Activated T-cell treated with anti-CD3 and anti-CD28 coated beads for 1 hour (primary cell): ENCODE measurements at regions not wholly inside any gene's neighbourhood (a gene's known extent, or its start where the extent isn't known, plus 50 kb on each side); places are given as distances from the start of the nearest gene placed in this dataset.
"Not testable (repeated sequence)": the region's sequence is repeated elsewhere in the genome, so short reads cannot be mapped to it uniquely, and the experiment has no call there.

ENCODE experiments used
- DNase-seq: peaks from one replicate; pipeline ENCODE4 v3.0.0-alpha.2; 2020; ENCODE audit warnings: low read depth

- DNase-seq: no peak
Observed at GRCh38 chr2:194102546-194102945, 1554.5 kb upstream of the SLC39A10 start.

GRCh38 chr2:194100201-194100600, 1556.8 kb upstream of the SLC39A10 start:
- no peak for DNase-seq

- no peak for DNase-seq
Observed at GRCh38 chr2:194096402-194096801, 1560.6 kb upstream of the SLC39A10 start.

GRCh38 chr2:194095359-194095758, 1561.7 kb upstream of the SLC39A10 start:
- DNase-seq: no peak

- no peak for DNase-seq
Observed at GRCh38 chr2:194090251-194090905, 1566.6 kb upstream of the SLC39A10 start.

GRCh38 chr2:194087089-194087958, 1569.7 kb upstream of the SLC39A10 start:
- no peak for DNase-seq

GRCh38 chr2:194086129-194086528, 1570.9 kb upstream of the SLC39A10 start:
- DNase-seq: no peak

- no peak for DNase-seq
Observed at GRCh38 chr2:194079989-194080388, 1577.0 kb upstream of the SLC39A10 start.

- DNase-seq: no peak
Observed at GRCh38 chr2:194077366-194077765, 1579.7 kb upstream of the SLC39A10 start.

- no peak for DNase-seq
Observed at GRCh38 chr2:194062401-194062800, 1594.6 kb upstream of the SLC39A10 start.

GRCh38 chr2:194060269-194060668, 1596.8 kb upstream of the SLC39A10 start:
- no peak for DNase-seq

GRCh38 chr2:194054313-194054712, 1602.7 kb upstream of the SLC39A10 start:
- DNase-seq: no peak

- no peak for DNase-seq
Observed at GRCh38 chr2:194044321-194044720, 1612.7 kb upstream of the SLC39A10 start.

GRCh38 chr2:194021130-194021529, 1635.9 kb upstream of the SLC39A10 start:
- not testable (repeated sequence) for DNase-seq

- DNase-seq: no peak
Observed at GRCh38 chr2:194020155-194020554, 1636.9 kb upstream of the SLC39A10 start.

GRCh38 chr2:194015751-194016150, 1641.3 kb upstream of the SLC39A10 start:
- no peak for DNase-seq

GRCh38 chr2:194014639-194015038, 1642.4 kb upstream of the SLC39A10 start:
- DNase-seq: no peak

- no peak for DNase-seq
Observed at GRCh38 chr2:194004590-194005206, 1652.3 kb upstream of the SLC39A10 start.

GRCh38 chr2:194003911-194004310, 1653.1 kb upstream of the SLC39A10 start:
- DNase-seq: no peak

GRCh38 chr2:194002699-194003368, 1654.2 kb upstream of the SLC39A10 start:
- no peak for DNase-seq

GRCh38 chr2:193990868-193991267, 1666.2 kb upstream of the SLC39A10 start:
- DNase-seq: no peak

- no peak for DNase-seq
Observed at GRCh38 chr2:193989645-193990044, 1667.4 kb upstream of the SLC39A10 start.
